Glomerular visceral epithelial cell (primary cell): ENCODE measurements at regions not wholly inside any gene's neighbourhood (a gene's known extent, or its start where the extent isn't known, plus 50 kb on each side); places are given as distances from the start of the nearest gene placed in this dataset.
"Not testable (repeated sequence)": the region's sequence is repeated elsewhere in the genome, so short reads cannot be mapped to it uniquely, and the experiment has no call there.

ENCODE experiments used
- DNase-seq: peaks from one replicate; pipeline ENCODE4 v3.0.0-alpha.2; 2016; ENCODE audit errors: extremely low spot score

DNA sequence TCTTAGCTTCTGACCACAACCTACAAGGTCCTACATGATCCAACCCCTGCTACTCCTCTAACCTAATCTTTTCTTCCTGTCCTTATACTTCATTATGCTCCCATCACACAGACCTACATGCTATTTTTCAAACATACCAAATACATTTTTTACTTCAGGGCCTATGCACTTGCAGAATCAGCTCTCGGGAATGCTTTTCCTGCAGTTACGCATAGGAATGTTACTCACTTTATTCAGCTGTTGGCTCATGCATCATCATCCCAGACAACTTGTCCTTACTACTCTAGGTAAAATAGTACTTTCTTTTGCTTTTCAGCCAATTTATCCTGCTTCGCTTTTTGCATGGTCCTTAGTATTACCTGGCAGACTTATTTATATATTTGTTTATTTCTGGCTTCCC, 105.6 kb downstream of the OXSM start:
- no peak for DNase-seq

DNA sequence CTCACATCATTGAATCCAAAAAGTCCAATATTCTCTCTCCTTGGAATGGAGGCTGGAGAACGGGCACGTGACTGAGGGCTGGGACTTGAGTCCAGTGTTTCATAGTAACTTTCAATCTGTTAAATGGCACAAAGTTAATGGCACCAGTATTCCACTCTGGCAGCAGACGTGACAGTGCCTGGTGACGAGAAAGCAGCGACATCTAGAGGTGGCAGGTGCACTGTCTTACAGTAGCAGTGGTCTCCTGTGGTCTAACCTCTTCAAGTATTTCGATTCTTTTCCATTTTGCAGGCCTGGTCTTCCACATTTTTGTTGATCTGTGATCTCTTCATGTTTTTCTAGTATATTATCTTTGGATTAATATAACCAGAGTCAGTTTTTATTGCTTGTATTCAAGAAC, 107.1 kb downstream of the OXSM start:
- DNase-seq: no peak

DNA sequence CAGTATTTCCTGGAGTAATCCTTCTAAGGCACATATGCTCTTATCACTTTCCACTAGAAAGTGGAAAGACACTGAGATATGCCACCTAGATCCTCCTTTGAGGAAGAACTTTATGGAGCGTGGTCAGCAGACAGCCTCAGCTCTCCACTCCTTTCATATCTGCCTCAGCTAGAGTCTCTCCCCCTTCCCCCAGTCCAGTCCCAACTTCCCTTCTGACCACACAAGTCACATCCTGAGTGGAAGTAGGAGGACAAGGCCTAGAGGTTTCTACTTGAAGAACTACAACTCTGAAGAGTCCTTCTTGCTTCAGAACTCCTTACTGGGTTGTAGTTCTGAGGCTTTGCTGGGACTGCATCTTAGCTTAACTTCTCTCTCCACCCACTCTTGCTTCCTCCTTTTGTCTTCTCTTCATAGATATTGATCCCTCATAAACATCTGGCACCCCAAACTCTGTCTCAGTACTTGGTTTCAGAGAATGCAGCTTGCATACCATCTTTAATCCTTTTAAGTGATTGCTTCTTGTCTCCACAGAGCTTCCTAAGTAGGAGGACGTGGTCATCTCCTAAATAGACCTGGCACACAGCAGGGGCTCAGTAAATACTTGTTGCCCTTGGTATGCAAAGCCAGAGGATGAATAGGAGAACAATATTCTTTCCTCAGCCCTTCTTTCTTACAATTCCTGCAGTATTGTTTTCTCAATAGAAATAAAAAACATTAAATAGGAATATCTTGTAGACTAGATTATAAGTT, 109.6 kb downstream of the OXSM start:
- DNase-seq: no peak

DNA sequence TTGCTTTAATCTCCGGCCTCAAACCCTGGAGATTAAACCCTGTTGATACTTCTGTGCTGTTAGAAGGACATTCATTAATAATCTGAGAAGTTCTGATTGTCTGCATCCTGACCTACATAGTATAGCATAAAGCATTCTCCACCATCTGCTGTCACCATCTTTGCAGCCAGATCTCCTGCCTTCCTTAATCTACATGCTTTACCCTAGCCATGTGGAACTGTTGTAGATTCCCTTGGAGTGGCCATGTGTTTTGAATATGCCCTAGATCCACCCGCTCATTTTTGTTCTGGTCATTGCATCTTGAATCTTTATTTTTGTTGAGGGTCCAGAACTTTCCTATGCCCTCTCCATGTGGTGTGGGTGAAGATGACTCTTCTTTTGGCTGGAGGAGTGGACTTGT, 110.3 kb downstream of the OXSM start:
- no peak for DNase-seq

DNA sequence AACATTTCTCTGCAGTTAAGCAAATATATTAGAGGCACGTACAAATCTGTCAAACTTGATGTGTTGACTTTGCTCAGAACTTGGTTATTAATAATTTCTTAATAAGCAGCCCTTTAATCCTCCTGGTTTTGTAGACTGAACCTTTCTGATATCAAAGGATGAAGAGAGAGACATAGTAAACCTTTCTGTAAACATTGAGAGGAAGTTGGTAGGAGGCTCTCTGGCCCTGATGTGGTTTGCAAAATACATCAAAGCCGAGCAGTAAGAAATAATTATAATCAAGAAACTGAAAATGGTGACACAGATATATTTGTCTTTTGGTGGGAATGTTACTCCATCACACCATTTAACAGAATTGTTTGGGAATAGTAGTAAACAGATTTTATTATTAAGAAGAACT, 111.9 kb downstream of the OXSM start:
- no peak for DNase-seq

DNA sequence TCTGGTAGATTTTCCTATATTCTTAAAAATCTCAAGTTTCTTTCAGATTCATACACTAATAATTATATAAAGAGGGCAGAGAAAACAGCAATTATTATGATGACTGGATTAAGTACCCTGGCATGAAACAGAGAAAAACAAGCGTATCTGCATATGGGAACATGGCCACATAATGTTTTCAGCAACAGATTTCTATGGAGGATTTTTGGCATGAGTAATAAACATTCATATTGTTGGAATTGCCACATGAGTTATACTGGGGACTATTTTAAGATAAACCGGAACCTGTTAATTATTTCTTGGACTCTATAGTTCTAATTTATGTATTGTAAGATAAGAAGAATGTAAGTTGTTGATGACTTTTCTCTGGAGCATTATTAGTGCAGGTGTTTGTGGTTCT, 112.7 kb downstream of the OXSM start:
- DNase-seq: no peak

DNA sequence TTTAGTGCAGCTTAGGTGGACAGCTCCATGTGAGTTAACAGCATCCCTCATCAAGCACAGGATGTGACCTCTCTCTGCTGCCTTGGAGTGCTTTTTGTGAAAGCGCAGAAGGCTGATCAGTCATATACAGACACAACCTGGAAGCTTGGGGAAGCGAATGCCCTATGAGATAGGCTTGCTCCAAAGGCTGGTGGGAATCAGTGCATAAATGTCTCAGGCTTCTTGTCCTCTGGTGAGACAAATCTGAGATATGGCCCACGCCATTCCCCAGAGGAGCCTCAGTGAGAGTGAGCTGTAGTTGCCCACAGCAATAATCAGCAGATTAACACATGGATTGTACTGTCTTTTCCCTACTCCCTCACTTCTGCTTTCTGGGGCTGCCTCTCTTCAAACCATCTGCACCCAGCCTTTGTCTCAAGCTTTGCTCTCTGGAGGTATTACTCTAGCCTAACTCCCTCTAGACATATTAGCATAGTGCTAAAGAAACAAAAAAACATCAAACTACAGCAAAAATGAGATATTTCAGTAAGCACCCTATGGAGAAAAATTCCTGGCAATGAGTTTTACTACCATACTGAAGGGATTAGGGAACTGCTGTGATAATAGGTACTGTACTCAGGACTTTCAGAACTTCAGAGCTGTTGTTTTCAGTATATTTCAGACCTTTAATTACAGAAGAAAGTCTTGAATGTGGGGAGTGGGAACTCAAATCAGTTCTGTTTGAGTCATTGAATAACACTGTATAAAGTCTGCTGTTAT, 113.7 kb downstream of the OXSM start:
- no peak for DNase-seq

DNA sequence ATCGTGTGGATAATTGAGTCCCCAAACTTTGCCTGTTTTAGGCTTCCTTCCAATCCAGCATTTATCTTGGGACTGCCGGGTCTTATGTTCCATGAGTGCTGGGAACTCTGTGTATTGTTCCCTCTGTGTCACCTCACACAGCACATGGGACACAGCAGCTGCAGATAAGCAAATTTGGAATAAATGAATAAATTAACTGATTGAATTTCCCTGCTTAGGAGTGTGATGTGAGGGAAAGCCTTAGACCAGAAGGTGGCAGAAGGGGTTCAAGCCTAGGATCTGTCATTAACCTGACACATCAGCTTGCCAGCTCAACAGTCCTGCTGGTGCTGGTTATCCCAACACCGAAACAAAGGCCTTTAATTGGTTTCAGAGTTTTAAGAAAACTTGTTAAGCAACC, 114.3 kb downstream of the OXSM start:
- no peak for DNase-seq

DNA sequence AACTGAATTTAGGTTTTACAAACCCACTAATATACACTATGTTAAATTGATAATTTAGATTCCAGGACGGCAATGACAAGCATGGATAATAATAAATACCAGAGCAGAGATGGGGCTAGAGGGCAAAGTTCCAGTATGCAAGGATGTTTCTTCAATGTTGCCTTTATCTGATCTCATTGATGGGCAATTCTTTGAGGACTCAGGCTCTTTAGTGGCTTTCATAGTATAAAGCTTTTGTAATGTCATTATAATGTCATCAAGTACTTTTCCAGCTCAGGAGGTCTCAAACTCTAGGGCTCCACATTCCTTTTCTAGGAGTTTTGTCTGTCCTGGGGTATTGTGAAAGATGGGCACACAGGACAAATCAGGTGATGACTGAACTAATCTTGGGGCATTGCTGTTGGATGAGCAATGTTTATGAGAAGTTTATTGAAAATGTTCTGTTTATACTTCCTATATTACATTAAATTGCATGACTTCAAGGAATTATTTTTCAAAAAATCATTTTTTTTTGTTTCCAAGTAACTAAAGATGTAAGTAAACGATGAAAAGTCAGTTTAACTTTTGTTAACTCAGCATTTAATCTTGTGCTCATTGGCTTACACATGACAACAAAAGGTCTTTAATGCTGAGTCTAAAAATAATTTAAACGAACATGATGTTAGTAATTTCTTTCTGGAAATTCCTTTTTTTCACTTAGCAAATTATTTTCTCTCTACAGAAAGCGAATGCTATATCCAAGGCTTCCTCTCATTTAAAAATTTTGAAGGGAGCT, 116.4 kb downstream of the OXSM start:
- no peak for DNase-seq

DNA sequence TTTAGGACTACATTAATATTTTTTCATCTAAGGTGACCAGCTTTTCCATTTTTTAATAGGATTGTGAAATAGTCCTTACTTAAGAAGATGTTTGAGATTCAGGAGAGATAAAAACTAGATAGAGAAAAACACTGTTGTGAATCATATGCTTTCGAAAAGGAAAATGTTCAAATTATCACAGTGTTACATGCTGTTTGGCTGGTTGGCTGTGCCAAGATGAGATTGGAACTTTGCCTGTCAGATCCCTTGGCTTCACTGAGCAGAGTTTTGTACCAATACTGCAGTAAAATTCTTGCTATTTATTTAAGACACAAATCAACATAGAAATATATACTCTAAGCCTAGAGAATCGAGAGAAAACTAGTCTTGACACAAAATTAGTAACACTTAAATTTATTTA, 117.2 kb downstream of the OXSM start:
- DNase-seq: no peak

DNA sequence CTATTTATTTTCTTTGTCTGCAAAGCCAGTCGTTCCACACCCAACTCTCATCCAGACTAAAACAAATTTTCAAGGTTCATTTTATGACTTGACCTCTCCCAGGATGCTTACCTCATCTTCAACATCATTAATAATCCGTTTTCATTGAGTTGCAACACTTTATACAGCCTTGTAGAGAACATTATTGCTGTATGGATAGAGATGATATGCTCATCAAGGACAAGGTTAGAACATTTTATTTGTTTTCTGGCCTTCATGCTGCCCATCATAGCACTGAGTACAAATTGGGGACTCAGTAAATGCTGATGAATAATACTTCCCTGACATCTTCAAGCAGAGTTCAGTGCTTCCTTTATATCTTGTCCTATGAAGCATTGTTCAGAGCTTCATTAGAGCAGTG, 120.2 kb downstream of the OXSM start:
- DNase-seq: no peak

DNA sequence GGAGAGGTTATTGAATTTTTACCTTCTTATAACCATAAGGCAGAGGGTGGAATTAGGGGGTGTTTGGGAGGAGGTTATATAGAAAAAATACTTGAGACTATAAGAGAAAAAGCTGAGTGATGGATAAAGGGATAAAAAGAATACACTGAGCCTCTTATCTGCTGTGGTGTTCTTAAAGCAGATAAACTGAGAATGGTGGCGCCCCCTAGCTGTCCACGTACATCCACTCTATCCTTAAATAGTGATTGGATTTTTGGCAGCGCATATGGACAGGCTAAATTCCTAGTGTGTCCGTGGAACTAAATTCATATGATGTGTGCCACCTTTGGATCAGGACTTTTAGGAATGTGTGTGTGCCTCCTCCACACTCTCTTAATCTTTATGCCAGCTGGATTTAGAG, 121.1 kb downstream of the OXSM start:
- DNase-seq: peak; percentile 1

DNA sequence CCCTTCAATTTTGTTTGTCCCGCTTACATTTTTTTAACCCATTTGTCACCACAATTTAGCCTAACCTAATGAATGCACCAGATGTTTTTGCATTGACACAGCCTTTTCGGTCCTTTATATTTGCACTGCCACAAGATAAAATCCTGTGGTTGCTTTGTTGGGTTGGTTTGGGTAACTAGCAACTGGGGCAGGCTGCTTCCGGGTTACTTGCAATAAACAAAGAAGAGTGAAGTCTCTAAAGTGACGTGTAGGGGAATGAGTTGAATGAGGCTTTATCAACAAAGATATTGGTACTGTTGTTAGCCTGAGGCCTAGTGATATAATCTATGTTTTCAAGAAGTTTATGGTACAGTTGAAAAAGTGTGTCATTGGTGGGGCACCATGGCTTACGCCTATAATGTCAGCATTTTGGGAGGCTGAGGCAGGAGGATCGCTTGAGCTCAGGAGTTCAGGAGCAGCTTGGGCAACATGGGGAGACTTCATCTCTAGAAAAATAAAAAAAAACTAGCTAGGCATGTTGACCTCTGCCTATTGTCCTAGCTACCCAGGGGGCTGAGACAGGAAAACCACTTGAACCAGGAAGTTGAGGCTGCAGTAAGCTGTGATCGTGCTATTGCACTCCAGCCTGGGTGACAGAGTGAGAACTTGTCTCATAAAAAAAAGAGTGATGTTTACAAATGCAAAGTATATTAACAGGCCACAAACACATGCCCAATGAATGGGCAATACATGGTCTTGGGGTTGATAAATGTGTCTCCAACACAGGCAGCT, 121.8 kb downstream of the OXSM start:
- DNase-seq: no peak

DNA sequence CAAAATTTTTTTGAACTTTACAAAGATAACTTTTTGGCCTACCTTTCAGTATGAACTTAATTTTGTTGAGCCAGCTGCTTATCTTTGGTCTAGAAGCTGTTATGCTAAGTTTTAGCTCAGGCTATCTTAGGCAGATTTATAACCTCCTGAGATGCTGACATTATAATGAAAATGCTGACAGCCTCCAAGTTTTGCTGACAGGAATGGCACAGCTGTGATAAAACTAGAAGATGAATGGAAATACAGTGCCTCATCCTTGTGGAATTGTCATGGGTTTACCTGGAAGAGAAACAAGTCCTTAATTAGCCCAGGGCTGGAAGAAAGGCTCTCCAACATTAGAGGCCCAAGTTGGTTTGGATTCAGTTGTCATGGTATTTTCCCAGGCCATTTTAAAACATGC, 123.3 kb downstream of the OXSM start:
- DNase-seq: no peak

DNA sequence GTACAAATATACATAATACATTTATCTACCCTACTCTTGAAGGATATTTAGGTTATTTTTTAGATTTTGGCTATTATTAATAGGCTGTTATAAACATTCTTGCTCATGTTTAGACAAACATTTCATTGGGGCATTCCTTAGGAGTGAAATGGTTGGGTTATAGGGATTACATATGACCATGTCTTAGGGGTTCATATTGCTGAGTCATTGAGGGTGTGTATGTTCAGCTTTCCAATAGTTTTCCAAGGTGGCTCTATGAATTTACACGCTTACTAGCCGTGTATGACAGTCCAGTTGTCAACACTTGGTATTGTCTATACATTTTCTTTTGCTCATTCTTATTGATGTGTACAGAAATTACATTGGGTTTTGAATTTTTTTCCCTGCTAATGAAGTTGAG, 125.8 kb downstream of the OXSM start:
- DNase-seq: no peak

DNA sequence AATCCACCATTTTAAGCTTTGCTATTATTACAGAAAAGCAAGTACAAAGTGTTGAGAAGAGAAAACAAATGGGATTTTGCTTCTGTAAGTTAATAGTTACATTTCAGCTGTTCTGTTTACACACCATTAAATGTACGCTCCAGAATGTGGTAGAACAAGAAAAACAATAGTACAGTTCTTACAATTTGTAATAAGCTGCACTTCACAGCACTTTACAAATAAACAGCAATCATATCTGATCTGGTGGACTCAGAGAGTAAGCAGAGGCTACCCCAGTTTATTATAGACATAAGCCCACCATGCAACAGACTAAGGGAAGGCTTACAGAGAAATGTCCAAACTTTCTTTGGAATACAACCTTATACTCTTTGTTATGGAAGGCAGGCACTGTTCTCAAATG, 126.4 kb downstream of the OXSM start:
- DNase-seq: no peak

DNA sequence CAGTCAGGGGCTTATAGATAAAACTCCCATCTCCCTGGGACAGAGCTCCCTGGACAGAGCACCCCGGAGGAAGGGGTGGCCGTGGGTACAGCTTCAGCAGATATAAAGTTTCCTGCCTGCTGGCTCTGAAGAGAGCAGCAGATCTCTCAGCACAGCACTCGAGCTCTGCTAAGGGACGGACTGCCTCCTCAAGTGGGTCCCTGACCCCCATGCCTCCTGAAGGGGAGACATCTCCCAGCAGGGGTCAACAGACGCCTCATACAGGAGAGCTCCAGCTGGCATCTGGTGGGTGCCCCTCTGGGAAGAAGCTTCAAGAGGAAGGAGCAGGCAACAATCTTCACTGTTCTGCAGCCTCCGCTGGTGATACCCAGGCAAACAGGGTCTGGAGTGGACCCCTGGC, 142.1 kb downstream of the OXSM start:
- not testable (repeated sequence) for DNase-seq

DNA sequence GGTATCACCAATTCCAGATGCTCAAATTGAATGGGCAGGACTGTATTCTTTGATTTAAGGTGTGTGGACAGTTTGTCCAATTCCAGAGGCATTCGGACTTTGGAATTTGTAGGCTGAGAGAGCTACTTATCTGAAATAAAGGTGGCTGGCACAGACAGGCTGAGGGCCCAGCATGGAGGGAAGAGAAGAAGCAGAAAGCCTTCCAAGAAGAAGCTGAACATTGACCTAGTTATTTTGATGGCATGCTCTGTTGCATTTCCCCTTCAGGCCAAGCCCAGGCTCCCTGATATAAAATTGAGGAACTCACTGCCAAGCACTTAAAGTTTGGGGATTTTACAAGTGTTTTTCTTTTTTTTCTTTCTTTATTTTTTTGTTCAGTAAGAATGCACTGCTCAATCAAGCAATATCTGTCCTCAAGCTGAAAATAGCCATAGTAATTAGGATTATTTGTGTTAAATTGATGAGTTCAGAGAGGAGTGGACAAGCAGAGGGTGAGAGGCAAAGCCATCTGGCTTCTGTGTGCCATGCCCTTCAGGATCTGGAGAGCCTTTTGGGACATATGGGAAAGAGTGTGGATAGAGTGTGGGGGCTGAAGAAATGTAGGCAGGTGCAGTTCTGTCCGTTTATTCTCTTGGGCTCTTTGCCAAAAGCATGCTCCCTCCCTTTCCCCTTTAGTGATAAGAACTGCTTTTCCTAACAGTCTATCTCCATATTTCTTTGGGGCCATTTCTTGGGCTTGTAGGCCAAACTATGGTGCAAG, 148.9 kb downstream of the OXSM start:
- DNase-seq: no peak

DNA sequence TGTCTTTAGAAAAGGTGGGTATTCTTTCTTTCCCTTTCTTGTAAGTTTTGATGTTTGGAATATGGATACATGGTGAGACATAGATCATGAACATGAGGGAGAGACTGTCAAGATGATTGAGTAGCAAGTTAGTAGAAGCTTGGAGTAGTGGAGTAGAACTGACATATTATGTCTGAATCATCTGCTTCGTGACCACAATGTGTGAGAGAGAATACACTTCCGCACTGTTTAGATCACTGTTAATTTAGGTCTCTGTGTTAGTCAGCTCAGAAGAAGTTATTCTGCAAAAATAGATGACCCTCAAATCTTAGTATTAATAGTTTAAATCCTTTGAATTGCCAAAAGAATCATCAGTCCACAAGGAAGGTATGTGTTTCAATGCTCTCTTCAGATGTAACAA, 151.0 kb downstream of the OXSM start:
- DNase-seq: no peak

DNA sequence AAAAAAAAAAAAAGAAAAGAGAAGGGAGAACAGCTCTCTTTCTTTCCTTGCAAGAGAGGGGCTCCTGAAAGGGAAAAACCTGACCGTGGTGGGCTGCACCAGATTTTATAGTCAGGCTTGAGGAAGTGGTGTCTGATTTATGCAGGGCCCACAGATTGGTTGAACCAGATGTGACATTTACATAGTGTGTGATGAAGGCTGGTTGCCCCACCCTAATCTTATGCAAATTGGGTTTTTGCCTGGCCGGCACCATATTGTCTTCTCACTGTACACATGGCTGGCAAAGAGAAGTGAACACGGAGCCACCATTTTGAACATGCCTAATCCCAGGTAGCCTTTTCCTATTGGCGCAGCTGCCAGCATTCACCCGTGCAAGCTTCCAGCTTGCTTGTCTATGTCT, 154.4 kb downstream of the OXSM start:
- no peak for DNase-seq

DNA sequence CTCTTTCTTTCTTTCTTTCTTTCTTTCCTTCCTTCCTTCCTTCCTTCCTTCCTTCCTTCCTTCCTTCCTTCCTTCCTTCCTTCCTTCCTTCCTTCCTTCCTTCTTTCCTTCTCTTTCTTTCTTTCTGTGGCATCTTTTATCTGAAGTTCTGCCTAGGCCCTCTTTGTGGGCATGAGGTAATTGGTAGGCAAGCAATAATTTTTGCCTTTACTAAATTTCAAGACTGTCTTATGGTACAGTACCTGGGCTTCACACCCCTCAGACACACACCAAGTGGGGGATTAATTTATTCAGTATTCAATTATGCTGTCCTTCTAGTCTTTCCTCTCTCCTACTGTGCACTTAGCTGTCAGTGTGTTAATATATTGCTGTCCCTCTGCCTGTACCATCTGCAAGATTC, 155.5 kb downstream of the OXSM start:
- no peak for DNase-seq
